IMR-90 (cell line): ENCODE measurements at regions not wholly inside any gene's neighbourhood (a gene's known extent, or its start where the extent isn't known, plus 50 kb on each side); places are given as distances from the start of the nearest gene placed in this dataset.

Experiments
- ATAC-seq: fragments of 200-7000 bp; cut with Tn5 transposase; 2 replicates; pipeline ENCODE4 v1.9.1; 2020; ENCODE audit warnings: low read depth, mild to moderate bottlenecking, moderate library complexity
- BruUV-seq: library from RNA; stranded (reverse); fragments of 400-500 nt; replicated peaks from 2 replicates; lab custom pipeline; 2021; lab: Mats Ljungman, UMichigan
- CTCF ChIA-PET: fragments of 300-600 bp; formaldehyde crosslinking; extraction: SDS; loops from one replicate; lab custom pipeline; 2021; ENCODE audit warnings: antibody characterized with exemption; lab: Yijun Ruan, JAX
- POLR2A ChIA-PET: fragments of 300-600 bp; sonication (Branson Sonifier 250); formaldehyde crosslinking; loops from one replicate; lab custom pipeline; 2022; ENCODE audit warnings: antibody characterized with exemption; ENCODE audit not compliant: unreplicated experiment; lab: Charles Lee
- DNase-seq: peaks from one replicate; pipeline ENCODE4 v3.0.0; 2013
- H2AFZ ChIP-seq: replicated peaks from 2 replicates; pipeline ENCODE3; 2013; ENCODE audit warnings: low read length, mild to moderate bottlenecking; ENCODE audit not compliant: poor library complexity
- H2AK5ac ChIP-seq: 2 replicates; pipeline ENCODE4 v1.6.1; 2013; ENCODE audit warnings: low read depth, low read length, inconsistent platforms
- H2AK9ac ChIP-seq: replicated peaks from 2 replicates; pipeline ENCODE3; 2013; ENCODE audit warnings: mild to moderate bottlenecking, low read depth, low read length, moderate library complexity; ENCODE audit not compliant: poor library complexity
- H2BK120ac ChIP-seq: 2 replicates; pipeline ENCODE4 v1.6.1; 2013; ENCODE audit warnings: low read depth, low read length, inconsistent platforms
- H2BK15ac ChIP-seq: 3 replicates; pipeline ENCODE4 v1.6.1; 2013; ENCODE audit warnings: low read depth, low read length, inconsistent platforms
- H2BK20ac ChIP-seq: 2 replicates; pipeline ENCODE4 v1.6.1; 2013; ENCODE audit warnings: low read depth, mild to moderate bottlenecking, inconsistent platforms, low read length, moderate library complexity
- H2BK5ac ChIP-seq: 2 replicates; pipeline ENCODE4 v1.6.1; 2013; ENCODE audit warnings: mild to moderate bottlenecking, low read depth, low read length, inconsistent platforms; ENCODE audit not compliant: poor library complexity, severe bottlenecking
- H3K14ac ChIP-seq: replicated peaks from 2 replicates; pipeline ENCODE4 v1.6.1; 2013; ENCODE audit warnings: low read depth, low read length, inconsistent platforms
- H3K18ac ChIP-seq: 2 replicates; pipeline ENCODE4 v1.6.1; 2013; ENCODE audit warnings: low read depth, low read length, control low read depth
- H3K23ac ChIP-seq: 2 replicates; pipeline ENCODE4 v1.6.1; 2013; ENCODE audit warnings: low read depth, low read length, inconsistent platforms
- H3K27ac ChIP-seq: 2 replicates; pipeline ENCODE4 v1.5.1; 2013; ENCODE audit warnings: mild to moderate bottlenecking, control low read depth, low read length; ENCODE audit not compliant: insufficient read depth
- H3K27me3 ChIP-seq: 2 replicates; pipeline ENCODE4 v1.6.1; 2013; ENCODE audit warnings: low read length; ENCODE audit not compliant: control insufficient read depth, insufficient read depth
- H3K36me3 ChIP-seq: 2 replicates; pipeline ENCODE4 v1.6.1; 2013; ENCODE audit warnings: low read length, mixed read lengths; ENCODE audit not compliant: control insufficient read depth, insufficient read depth
- H3K4ac ChIP-seq: 2 replicates; pipeline ENCODE4 v1.6.1; 2013; ENCODE audit warnings: low read depth, low read length, inconsistent platforms
- H3K4me1 ChIP-seq: 2 replicates; pipeline ENCODE4 v1.6.1; 2013; ENCODE audit warnings: low read length, mixed read lengths; ENCODE audit not compliant: control insufficient read depth, insufficient read depth
- H3K4me2 ChIP-seq: 2 replicates; pipeline ENCODE4 v1.6.1; 2013; ENCODE audit warnings: low read depth, mild to moderate bottlenecking, control low read depth, low read length, moderate library complexity
- H3K4me3 ChIP-seq: 2 replicates; pipeline ENCODE4 v1.5.1; 2013; ENCODE audit warnings: low read depth, mild to moderate bottlenecking, control low read depth, low read length, moderate library complexity; ENCODE audit not compliant: insufficient read depth
- H3K56ac ChIP-seq: 2 replicates; pipeline ENCODE4 v1.6.1; 2013; ENCODE audit warnings: low read length, inconsistent platforms; ENCODE audit not compliant: insufficient read depth; ENCODE audit errors: extremely low read depth
- H3K79me1 ChIP-seq, 2 experiments: 2 replicates each; pipeline ENCODE4 v1.6.1; 2013; ENCODE audit warnings: low read length in 2 of 2, inconsistent platforms in 1 of 2, low read depth in 1 of 2
- H3K9ac ChIP-seq: 2 replicates; pipeline ENCODE4 v1.6.1; 2013; ENCODE audit warnings: low read depth, low read length, control low read depth
- H3K9me1 ChIP-seq: 2 replicates; pipeline ENCODE4 v1.6.1; 2013; ENCODE audit warnings: low read length, inconsistent platforms; ENCODE audit not compliant: insufficient read depth
- H3K9me3 ChIP-seq: 2 replicates; pipeline ENCODE4 v1.6.1; 2013; ENCODE audit warnings: low read length; ENCODE audit not compliant: control insufficient read depth, insufficient read depth
- H4K20me1 ChIP-seq: 2 replicates; pipeline ENCODE4 v1.6.1; 2013; ENCODE audit warnings: low read length, inconsistent platforms; ENCODE audit not compliant: insufficient read depth
- H4K5ac ChIP-seq: 2 replicates; pipeline ENCODE4 v1.6.1; 2013; ENCODE audit warnings: mild to moderate bottlenecking, low read depth, low read length, control low read depth
- H4K8ac ChIP-seq, 2 experiments: 2 replicates each; pipeline ENCODE4 v1.6.1; 2013; ENCODE audit warnings: low read depth in 2 of 2, low read length in 2 of 2, control low read depth in 1 of 2, inconsistent platforms in 1 of 2
- H4K91ac ChIP-seq: 2 replicates; pipeline ENCODE4 v1.6.1; 2013; ENCODE audit warnings: low read depth, low read length, inconsistent platforms; ENCODE audit not compliant: insufficient read depth
- BHLHE40 ChIP-seq: fragments of 150-350 bp; IDR thresholded peaks from 2 replicates; pipeline ENCODE4 v1.6.1; 2016; ENCODE audit warnings: mild to moderate bottlenecking, low read depth, low read length
- CEBPB ChIP-seq: IDR thresholded peaks from 2 replicates; pipeline ENCODE4 v1.6.1; 2012; ENCODE audit warnings: low read depth, low read length, improper control_type of control experiment
- CHD1 ChIP-seq: IDR thresholded peaks from 2 replicates; pipeline ENCODE4 v1.6.1; 2012; ENCODE audit warnings: low read depth, low read length, improper control_type of control experiment
- FOS ChIP-seq: fragments of 150-350 bp; IDR thresholded peaks from 2 replicates; pipeline ENCODE4 v1.6.1; 2016; ENCODE audit warnings: low read depth, low read length
- MXI1 ChIP-seq: IDR thresholded peaks from 2 replicates; pipeline ENCODE4 v1.6.1; 2012; ENCODE audit warnings: low read depth, mild to moderate bottlenecking, low read length, moderate library complexity, borderline replicate concordance
- NFE2L2 ChIP-seq: fragments of 150-350 bp; IDR thresholded peaks from 2 replicates; pipeline ENCODE4 v1.6.1; 2016; ENCODE audit warnings: low read depth, mild to moderate bottlenecking, low read length
- POLR2A ChIP-seq: IDR thresholded peaks from 2 replicates; pipeline ENCODE4 v1.6.1; 2012; ENCODE audit warnings: mild to moderate bottlenecking, low read depth, low read length
- RAD21 ChIP-seq: IDR thresholded peaks from 2 replicates; pipeline ENCODE4 v1.6.1; 2012; ENCODE audit warnings: low read length, improper control_type of control experiment
- RFX5 ChIP-seq: IDR thresholded peaks from 2 replicates; pipeline ENCODE4 v1.8.0; 2012; ENCODE audit warnings: low read depth, mild to moderate bottlenecking, low read length, moderate library complexity
- dilution Hi-C: fragments of 300-500 bp; cut with HindIII; formaldehyde crosslinking; loops from one replicate; pipeline ENCODE4 v1.14.3; 2018; ENCODE audit warnings: low sequenced_read_pairs; ENCODE audit not compliant: unreplicated experiment
- in situ Hi-C: fragments of 300-500 bp; cut with MboI; formaldehyde crosslinking; loops from 3 replicates; pipeline ENCODE4 v1.14.3; 2019; ENCODE audit warnings: low sequenced_read_pairs, inconsistent platforms, mixed read lengths
- intact Hi-C: fragments of 100-400 bp; cut with micrococcal nuclease; formaldehyde crosslinking; loops from 2 replicates; pipeline ENCODE4 v1.10.0; 2022
- TF ChIP-seq, protein P1 (sequence below): fragments of 150-350 bp; IDR thresholded peaks from 2 replicates; pipeline ENCODE4 v1.6.1; 2016; ENCODE audit warnings: low read depth, mild to moderate bottlenecking, low read length, moderate library complexity, borderline replicate concordance
- TF ChIP-seq, protein P2 (sequence below): fragments of 150-350 bp; IDR thresholded peaks from 2 replicates; pipeline ENCODE4 v1.6.1; 2017; ENCODE audit warnings: mild to moderate bottlenecking, antibody characterized with exemption, low read length, low read depth

DNA sequence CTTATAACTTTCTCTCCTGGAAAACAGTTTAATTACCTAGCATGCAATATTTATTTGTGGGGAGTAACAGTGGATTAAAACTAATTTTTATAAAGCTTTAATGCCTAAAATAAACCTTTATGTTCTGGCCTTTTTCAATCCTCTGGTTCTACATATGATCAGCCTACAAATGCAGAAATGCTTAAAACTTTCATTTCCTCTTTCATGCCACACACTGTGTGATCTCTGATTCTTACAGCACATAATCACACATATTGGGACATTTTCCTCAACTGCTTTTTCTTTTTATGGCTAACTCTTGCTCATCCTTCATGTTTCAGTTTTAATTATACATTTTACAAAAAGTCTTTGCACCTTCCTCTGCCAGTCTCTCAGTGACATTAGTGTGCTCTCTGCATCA lies 910.8 kb upstream of the SLITRK6 start:
- TF ChIP-seq NFE2L2 (no peak), FOS (no peak), CHD1 (no peak), RAD21 (no peak), RFX5 (no peak), MXI1 (no peak), BHLHE40 (no peak), POLR2A (no peak), CEBPB (no peak)
- TF ChIP-seq, protein P1, sequence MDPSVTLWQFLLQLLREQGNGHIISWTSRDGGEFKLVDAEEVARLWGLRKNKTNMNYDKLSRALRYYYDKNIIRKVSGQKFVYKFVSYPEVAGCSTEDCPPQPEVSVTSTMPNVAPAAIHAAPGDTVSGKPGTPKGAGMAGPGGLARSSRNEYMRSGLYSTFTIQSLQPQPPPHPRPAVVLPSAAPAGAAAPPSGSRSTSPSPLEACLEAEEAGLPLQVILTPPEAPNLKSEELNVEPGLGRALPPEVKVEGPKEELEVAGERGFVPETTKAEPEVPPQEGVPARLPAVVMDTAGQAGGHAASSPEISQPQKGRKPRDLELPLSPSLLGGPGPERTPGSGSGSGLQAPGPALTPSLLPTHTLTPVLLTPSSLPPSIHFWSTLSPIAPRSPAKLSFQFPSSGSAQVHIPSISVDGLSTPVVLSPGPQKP: no peak
- TF ChIP-seq, protein P2, sequence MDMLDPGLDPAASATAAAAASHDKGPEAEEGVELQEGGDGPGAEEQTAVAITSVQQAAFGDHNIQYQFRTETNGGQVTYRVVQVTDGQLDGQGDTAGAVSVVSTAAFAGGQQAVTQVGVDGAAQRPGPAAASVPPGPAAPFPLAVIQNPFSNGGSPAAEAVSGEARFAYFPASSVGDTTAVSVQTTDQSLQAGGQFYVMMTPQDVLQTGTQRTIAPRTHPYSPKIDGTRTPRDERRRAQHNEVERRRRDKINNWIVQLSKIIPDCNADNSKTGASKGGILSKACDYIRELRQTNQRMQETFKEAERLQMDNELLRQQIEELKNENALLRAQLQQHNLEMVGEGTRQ: no peak
- no peak for DNase-seq
- no peak overlapping the region for H4K5ac ChIP-seq
- no peaks in the 10 kb centered on the region for H3K4me1 ChIP-seq
- H2AK5ac ChIP-seq: no peak overlapping the region
- no peak overlapping the region for H3K4me3 ChIP-seq
- H2AK9ac ChIP-seq: no peak overlapping the region
- no peaks in the 10 kb centered on the region for H3K36me3 ChIP-seq
- H2BK20ac ChIP-seq: no peak overlapping the region
- in situ Hi-C loops (no loop called here), dilution Hi-C loops (no loop called here), intact Hi-C loops (no loop called here)
- H3K27me3 ChIP-seq: no peaks in the 10 kb centered on the region
- H3K9me3 ChIP-seq: no peaks in the 10 kb centered on the region
- H2BK15ac ChIP-seq: no peak overlapping the region
- H4K8ac ChIP-seq: no peak overlapping the region
- no peak overlapping the region for H2BK120ac ChIP-seq
- no peak overlapping the region for H3K4me2 ChIP-seq
- no peak overlapping the region for H3K56ac ChIP-seq
- no peak overlapping the region for H3K4ac ChIP-seq
- H3K18ac ChIP-seq: no peak overlapping the region
- H3K27ac ChIP-seq: no peak overlapping the region
- H2AFZ ChIP-seq: no peak overlapping the region
- ChIA-PET CTCF (no interaction called here), POLR2A (no interaction called here)
- H3K9me1 ChIP-seq: no peaks in the 10 kb centered on the region
- H2BK5ac ChIP-seq: no peak overlapping the region
- H3K9ac ChIP-seq: no peak overlapping the region
- H3K23ac ChIP-seq: no peak overlapping the region
- H3K14ac ChIP-seq: no peak overlapping the region
- no peaks in the 10 kb centered on the region for H4K20me1 ChIP-seq
- H3K79me1 ChIP-seq: no peaks in the 10 kb centered on the region
- H4K91ac ChIP-seq: no peak overlapping the region
- ATAC-seq: no peak
- no TSS peak for BruUV-seq
